WTC11 (cell line): ENCODE measurements at regions not wholly inside any gene's neighbourhood (a gene's known extent, or its start where the extent isn't known, plus 50 kb on each side); places are given as distances from the start of the nearest gene placed in this dataset.

Experiments used
- ATAC-seq: fragments of 200-7000 bp; cut with Tn5 transposase; 2 replicates; pipeline ENCODE4 v1.10.0; 2021; ENCODE audit warnings: mild to moderate bottlenecking, moderate library complexity
- CTCF ChIA-PET: fragments of 300-600 bp; sonication (Branson Sonifier 250); formaldehyde crosslinking; loops from one replicate; lab custom pipeline; 2021; ENCODE audit warnings: antibody characterized with exemption; lab: Charles Lee
- POLR2A ChIA-PET: fragments of 350-600 bp; sonication (Branson Sonifier 250); formaldehyde crosslinking; loops from one replicate; lab custom pipeline; 2021; ENCODE audit warnings: antibody characterized with exemption; lab: Charles Lee
- DNase-seq: peaks from one replicate; pipeline ENCODE4 v3.0.0; 2021; ENCODE audit warnings: low spot score
- H3K27ac Mint-ChIP-seq: 2 replicates; pipeline ENCODE4 v1.8.0; 2021; ENCODE audit warnings: mixed read lengths
- H3K27me3 Mint-ChIP-seq: 2 replicates; pipeline ENCODE4 v1.8.0; 2021; ENCODE audit warnings: low read depth, mild to moderate bottlenecking, moderate library complexity, mixed read lengths
- H3K36me3 Mint-ChIP-seq: 2 replicates; pipeline ENCODE4 v1.8.0; 2021; ENCODE audit warnings: mixed read lengths
- H3K4me1 Mint-ChIP-seq: 2 replicates; pipeline ENCODE4 v1.8.0; 2022; ENCODE audit warnings: mixed read lengths
- H3K4me3 Mint-ChIP-seq: 2 replicates; pipeline ENCODE4 v1.8.0; 2021; ENCODE audit warnings: mild to moderate bottlenecking, moderate library complexity, mixed read lengths
- H3K9me3 Mint-ChIP-seq: 2 replicates; pipeline ENCODE4 v1.8.0; 2021; ENCODE audit warnings: mixed read lengths
- ESRRA ChIP-seq: sonication (generic); formaldehyde crosslinking; IDR thresholded peaks from 2 replicates; pipeline ENCODE4 v1.8.1; 2022; ENCODE audit warnings: mild to moderate bottlenecking, missing genetic modification reagents, borderline replicate concordance
- FOXJ3 ChIP-seq: sonication (generic); formaldehyde crosslinking; IDR thresholded peaks from 2 replicates; pipeline ENCODE4 v1.9.0; 2021; ENCODE audit warnings: missing genetic modification reagents, mild to moderate bottlenecking, borderline replicate concordance
- FOXK1 ChIP-seq: sonication (generic); formaldehyde crosslinking; IDR thresholded peaks from 2 replicates; pipeline ENCODE4 v1.8.0; 2022; ENCODE audit warnings: mild to moderate bottlenecking, moderate library complexity, missing genetic modification reagents
- FOXP1 ChIP-seq: sonication (generic); formaldehyde crosslinking; IDR thresholded peaks from 2 replicates; pipeline ENCODE4 v1.8.0; 2022; ENCODE audit warnings: missing genetic modification reagents, mild to moderate bottlenecking, moderate library complexity, borderline replicate concordance
- HMGA2 ChIP-seq: fragments of 250-450 bp; sonication (Bioruptor Pico); IDR thresholded peaks from 2 replicates; pipeline ENCODE4 v1.4.0; 2021; ENCODE audit warnings: mild to moderate bottlenecking, moderate library complexity
- MYBL2 ChIP-seq: sonication (generic); formaldehyde crosslinking; IDR thresholded peaks from 2 replicates; pipeline ENCODE4 v1.8.1; 2023; ENCODE audit warnings: mild to moderate bottlenecking, moderate library complexity, missing genetic modification reagents
- NFE2L1 ChIP-seq: sonication (generic); formaldehyde crosslinking; IDR thresholded peaks from 2 replicates; pipeline ENCODE4 v1.8.1; 2023; ENCODE audit warnings: missing genetic modification reagents
- NFYB ChIP-seq: sonication (generic); formaldehyde crosslinking; conservative IDR thresholded peaks from 2 replicates; pipeline ENCODE4 v1.8.0; 2022; ENCODE audit warnings: low read depth, missing genetic modification reagents
- RORB ChIP-seq: fragments of 250-450 bp; sonication (Bioruptor Pico); IDR thresholded peaks from 2 replicates; pipeline ENCODE4 v1.9.0; 2021; ENCODE audit warnings: mild to moderate bottlenecking
- SMAD4 ChIP-seq: sonication (generic); formaldehyde crosslinking; IDR thresholded peaks from 2 replicates; pipeline ENCODE4 v1.8.0; 2022; ENCODE audit warnings: mild to moderate bottlenecking, missing genetic modification reagents
- SOX15 ChIP-seq: fragments of 250-450 bp; sonication (Bioruptor Pico); IDR thresholded peaks from 2 replicates; pipeline ENCODE4 v1.9.0; 2021; ENCODE audit warnings: mild to moderate bottlenecking
- ZBTB21 ChIP-seq: sonication (generic); formaldehyde crosslinking; IDR thresholded peaks from 2 replicates; pipeline ENCODE4 v1.8.1; 2023; ENCODE audit warnings: mild to moderate bottlenecking, missing genetic modification reagents, borderline replicate concordance
- ZNF416 ChIP-seq: fragments of 250-450 bp; sonication (Bioruptor Pico); IDR thresholded peaks from 2 replicates; pipeline ENCODE4 v1.9.0; 2021; ENCODE audit warnings: mild to moderate bottlenecking, inconsistent platforms
- TF ChIP-seq, protein P1 (sequence below): sonication (generic); formaldehyde crosslinking; IDR thresholded peaks from 2 replicates; pipeline ENCODE4 v1.8.0; 2022; ENCODE audit warnings: missing genetic modification reagents
- TF ChIP-seq, protein P2 (sequence below): sonication (generic); formaldehyde crosslinking; IDR thresholded peaks from 2 replicates; pipeline ENCODE4 v1.8.1; 2022; ENCODE audit warnings: mild to moderate bottlenecking, moderate library complexity, missing genetic modification reagents
- TF ChIP-seq, protein P3 (sequence below): sonication (generic); formaldehyde crosslinking; IDR thresholded peaks from 2 replicates; pipeline ENCODE4 v1.8.0; 2022; ENCODE audit warnings: mild to moderate bottlenecking, missing genetic modification reagents
- TF ChIP-seq, protein P4 (sequence below): fragments of 200-600 bp; IDR thresholded peaks from 2 replicates; pipeline ENCODE4 v1.8.0; 2022; ENCODE audit warnings: antibody characterized with exemption
- TF ChIP-seq, protein P5 (sequence below): fragments of 250-450 bp; sonication (Bioruptor Pico); IDR thresholded peaks from 2 replicates; pipeline ENCODE4 v1.9.0; 2021; ENCODE audit warnings: mild to moderate bottlenecking
- TF ChIP-seq, protein P6 (sequence below): sonication (generic); formaldehyde crosslinking; conservative IDR thresholded peaks from 2 replicates; pipeline ENCODE4 v1.8.1; 2022; ENCODE audit warnings: mild to moderate bottlenecking, missing genetic modification reagents
- TF ChIP-seq, protein P7 (sequence below): fragments of 250-450 bp; sonication (Bioruptor Pico); IDR thresholded peaks from 2 replicates; pipeline ENCODE4 v1.9.0; 2021; ENCODE audit warnings: mild to moderate bottlenecking

DNA sequence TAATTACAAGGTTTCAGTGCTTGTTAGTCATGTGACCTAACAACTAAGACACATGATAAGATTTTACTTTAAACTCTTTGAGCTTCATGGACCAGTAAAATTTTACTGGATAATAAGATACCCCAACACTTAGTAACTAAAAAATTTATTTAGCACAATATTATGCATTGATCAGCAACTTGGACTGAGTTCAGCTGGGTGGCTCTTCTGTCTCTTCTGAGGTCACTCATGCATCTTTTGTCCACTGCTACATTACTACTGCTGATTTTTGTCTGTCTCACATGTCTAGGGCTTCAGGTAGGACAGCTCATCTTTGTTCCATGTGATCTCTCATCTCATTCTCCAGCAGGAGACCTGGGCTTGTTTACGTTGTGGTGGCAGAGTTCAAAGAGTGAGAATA lies 370.2 kb upstream of the TMTC1 start:
- H3K9me3 Mint-ChIP-seq: peaks cover 30% of the 10 kb centered on the region
- no peaks in the 10 kb centered on the region for H3K27me3 Mint-ChIP-seq
- no peaks in the 10 kb centered on the region for H3K4me1 Mint-ChIP-seq
- ChIA-PET CTCF (no interaction called here), POLR2A (no interaction called here)
- peaks cover 6% of the 10 kb centered on the region for H3K36me3 Mint-ChIP-seq
- no peak for ATAC-seq
- TF ChIP-seq NFE2L1 (CRISPR knock-in tag): no peak
- TF ChIP-seq NFYB (CRISPR knock-in tag): no peak
- no peak for TF ChIP-seq RORB
- no peak for TF ChIP-seq FOXP1 (CRISPR knock-in tag)
- TF ChIP-seq, protein P1, sequence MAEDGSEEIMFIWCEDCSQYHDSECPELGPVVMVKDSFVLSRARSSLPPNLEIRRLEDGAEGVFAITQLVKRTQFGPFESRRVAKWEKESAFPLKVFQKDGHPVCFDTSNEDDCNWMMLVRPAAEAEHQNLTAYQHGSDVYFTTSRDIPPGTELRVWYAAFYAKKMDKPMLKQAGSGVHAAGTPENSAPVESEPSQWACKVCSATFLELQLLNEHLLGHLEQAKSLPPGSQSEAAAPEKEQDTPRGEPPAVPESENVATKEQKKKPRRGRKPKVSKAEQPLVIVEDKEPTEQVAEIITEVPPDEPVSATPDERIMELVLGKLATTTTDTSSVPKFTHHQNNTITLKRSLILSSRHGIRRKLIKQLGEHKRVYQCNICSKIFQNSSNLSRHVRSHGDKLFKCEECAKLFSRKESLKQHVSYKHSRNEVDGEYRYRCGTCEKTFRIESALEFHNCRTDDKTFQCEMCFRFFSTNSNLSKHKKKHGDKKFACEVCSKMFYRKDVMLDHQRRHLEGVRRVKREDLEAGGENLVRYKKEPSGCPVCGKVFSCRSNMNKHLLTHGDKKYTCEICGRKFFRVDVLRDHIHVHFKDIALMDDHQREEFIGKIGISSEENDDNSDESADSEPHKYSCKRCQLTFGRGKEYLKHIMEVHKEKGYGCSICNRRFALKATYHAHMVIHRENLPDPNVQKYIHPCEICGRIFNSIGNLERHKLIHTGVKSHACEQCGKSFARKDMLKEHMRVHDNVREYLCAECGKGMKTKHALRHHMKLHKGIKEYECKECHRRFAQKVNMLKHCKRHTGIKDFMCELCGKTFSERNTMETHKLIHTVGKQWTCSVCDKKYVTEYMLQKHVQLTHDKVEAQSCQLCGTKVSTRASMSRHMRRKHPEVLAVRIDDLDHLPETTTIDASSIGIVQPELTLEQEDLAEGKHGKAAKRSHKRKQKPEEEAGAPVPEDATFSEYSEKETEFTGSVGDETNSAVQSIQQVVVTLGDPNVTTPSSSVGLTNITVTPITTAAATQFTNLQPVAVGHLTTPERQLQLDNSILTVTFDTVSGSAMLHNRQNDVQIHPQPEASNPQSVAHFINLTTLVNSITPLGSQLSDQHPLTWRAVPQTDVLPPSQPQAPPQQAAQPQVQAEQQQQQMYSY (CRISPR knock-in tag): no peak
- TF ChIP-seq SMAD4 (CRISPR knock-in tag): no peak
- TF ChIP-seq, protein P2, sequence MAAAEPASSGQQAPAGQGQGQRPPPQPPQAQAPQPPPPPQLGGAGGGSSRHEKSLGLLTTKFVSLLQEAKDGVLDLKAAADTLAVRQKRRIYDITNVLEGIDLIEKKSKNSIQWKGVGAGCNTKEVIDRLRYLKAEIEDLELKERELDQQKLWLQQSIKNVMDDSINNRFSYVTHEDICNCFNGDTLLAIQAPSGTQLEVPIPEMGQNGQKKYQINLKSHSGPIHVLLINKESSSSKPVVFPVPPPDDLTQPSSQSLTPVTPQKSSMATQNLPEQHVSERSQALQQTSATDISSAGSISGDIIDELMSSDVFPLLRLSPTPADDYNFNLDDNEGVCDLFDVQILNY (CRISPR knock-in tag): no peak
- TF ChIP-seq FOXJ3: no peak
- no peak overlapping the region for H3K27ac Mint-ChIP-seq
- no peak for DNase-seq
- no peak overlapping the region for H3K4me3 Mint-ChIP-seq

DNA sequence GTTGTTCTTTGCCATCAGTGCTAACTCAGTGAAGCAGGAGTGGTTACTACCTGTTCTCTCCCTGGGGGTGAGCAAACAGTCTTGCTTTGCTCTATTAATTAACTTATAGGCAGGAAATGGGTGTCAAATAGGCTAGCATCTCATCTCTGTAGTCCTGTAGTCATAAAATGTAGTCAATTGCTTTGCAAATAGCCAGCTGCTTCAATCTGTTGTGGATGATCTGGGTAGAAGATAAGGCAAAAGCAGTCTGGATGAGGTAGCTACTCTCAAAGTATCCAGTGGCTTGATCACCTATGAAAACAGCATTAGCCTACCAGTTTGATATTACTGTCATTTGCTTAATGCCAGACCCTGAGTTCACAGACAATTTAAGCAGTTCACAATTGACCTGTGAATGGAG lies 369.0 kb upstream of the TMTC1 start:
- ATAC-seq: no peak

More for the DNA sequence above, 369.0 kb upstream of the TMTC1 start:
- Mint-ChIP-seq H3K4me3 (no peak overlapping the region), H3K4me1 (no peaks in the 10 kb centered on the region), H3K9me3 (peaks cover 33% of the 10 kb centered on the region), H3K36me3 (peaks cover 6% of the 10 kb centered on the region), H3K27me3 (no peaks in the 10 kb centered on the region), H3K27ac (no peak overlapping the region)
- DNase-seq: no peak
- CTCF ChIA-PET: no interaction called here
- POLR2A ChIA-PET: no interaction called here
- TF ChIP-seq SOX15 (no peak), ZNF416 (no peak), RORB (no peak), NFYB (CRISPR knock-in tag) (no peak), ZBTB21 (CRISPR knock-in tag) (no peak), ESRRA (no peak), HMGA2 (CRISPR knock-in tag) (no peak), MYBL2 (CRISPR knock-in tag) (no peak), FOXK1 (CRISPR knock-in tag) (no peak)
- TF ChIP-seq, protein P3, sequence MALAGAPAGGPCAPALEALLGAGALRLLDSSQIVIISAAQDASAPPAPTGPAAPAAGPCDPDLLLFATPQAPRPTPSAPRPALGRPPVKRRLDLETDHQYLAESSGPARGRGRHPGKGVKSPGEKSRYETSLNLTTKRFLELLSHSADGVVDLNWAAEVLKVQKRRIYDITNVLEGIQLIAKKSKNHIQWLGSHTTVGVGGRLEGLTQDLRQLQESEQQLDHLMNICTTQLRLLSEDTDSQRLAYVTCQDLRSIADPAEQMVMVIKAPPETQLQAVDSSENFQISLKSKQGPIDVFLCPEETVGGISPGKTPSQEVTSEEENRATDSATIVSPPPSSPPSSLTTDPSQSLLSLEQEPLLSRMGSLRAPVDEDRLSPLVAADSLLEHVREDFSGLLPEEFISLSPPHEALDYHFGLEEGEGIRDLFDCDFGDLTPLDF (CRISPR knock-in tag): no peak
- TF ChIP-seq, protein P4, sequence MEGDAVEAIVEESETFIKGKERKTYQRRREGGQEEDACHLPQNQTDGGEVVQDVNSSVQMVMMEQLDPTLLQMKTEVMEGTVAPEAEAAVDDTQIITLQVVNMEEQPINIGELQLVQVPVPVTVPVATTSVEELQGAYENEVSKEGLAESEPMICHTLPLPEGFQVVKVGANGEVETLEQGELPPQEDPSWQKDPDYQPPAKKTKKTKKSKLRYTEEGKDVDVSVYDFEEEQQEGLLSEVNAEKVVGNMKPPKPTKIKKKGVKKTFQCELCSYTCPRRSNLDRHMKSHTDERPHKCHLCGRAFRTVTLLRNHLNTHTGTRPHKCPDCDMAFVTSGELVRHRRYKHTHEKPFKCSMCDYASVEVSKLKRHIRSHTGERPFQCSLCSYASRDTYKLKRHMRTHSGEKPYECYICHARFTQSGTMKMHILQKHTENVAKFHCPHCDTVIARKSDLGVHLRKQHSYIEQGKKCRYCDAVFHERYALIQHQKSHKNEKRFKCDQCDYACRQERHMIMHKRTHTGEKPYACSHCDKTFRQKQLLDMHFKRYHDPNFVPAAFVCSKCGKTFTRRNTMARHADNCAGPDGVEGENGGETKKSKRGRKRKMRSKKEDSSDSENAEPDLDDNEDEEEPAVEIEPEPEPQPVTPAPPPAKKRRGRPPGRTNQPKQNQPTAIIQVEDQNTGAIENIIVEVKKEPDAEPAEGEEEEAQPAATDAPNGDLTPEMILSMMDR: no peak
- TF ChIP-seq, protein P5, sequence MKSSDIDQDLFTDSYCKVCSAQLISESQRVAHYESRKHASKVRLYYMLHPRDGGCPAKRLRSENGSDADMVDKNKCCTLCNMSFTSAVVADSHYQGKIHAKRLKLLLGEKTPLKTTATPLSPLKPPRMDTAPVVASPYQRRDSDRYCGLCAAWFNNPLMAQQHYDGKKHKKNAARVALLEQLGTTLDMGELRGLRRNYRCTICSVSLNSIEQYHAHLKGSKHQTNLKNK (CRISPR knock-in tag): no peak
- TF ChIP-seq, protein P6, sequence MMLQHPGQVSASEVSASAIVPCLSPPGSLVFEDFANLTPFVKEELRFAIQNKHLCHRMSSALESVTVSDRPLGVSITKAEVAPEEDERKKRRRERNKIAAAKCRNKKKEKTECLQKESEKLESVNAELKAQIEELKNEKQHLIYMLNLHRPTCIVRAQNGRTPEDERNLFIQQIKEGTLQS (CRISPR knock-in tag): no peak
- TF ChIP-seq, protein P7, sequence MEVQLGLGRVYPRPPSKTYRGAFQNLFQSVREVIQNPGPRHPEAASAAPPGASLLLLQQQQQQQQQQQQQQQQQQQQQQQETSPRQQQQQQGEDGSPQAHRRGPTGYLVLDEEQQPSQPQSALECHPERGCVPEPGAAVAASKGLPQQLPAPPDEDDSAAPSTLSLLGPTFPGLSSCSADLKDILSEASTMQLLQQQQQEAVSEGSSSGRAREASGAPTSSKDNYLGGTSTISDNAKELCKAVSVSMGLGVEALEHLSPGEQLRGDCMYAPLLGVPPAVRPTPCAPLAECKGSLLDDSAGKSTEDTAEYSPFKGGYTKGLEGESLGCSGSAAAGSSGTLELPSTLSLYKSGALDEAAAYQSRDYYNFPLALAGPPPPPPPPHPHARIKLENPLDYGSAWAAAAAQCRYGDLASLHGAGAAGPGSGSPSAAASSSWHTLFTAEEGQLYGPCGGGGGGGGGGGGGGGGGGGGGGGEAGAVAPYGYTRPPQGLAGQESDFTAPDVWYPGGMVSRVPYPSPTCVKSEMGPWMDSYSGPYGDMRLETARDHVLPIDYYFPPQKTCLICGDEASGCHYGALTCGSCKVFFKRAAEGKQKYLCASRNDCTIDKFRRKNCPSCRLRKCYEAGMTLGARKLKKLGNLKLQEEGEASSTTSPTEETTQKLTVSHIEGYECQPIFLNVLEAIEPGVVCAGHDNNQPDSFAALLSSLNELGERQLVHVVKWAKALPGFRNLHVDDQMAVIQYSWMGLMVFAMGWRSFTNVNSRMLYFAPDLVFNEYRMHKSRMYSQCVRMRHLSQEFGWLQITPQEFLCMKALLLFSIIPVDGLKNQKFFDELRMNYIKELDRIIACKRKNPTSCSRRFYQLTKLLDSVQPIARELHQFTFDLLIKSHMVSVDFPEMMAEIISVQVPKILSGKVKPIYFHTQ (CRISPR knock-in tag): no peak
